ENCODE measurements at regions not wholly inside any gene's neighbourhood (a gene's known extent, or its start where the extent isn't known, plus 50 kb on each side); places are given as distances from the start of the nearest gene placed in this dataset.

DNA sequence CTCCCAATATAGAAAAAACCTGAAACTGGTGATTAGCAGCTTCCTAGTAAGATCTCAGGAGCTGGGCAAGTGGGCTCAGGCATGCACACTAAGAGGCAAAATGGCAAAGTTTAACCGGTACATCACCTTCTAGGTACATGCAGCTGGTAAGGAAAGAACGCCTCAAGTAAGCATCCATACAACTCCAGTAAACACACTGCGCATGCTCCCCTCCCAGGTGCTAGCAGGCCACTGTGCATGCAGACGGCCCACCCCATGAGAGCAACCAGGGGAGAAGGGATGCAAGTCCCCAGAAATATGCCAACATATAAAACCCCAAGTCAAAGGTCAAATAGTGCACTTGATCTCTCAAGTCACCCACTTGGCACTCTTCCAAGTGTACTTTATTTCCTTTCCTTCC lies 228.6 kb upstream of the KIF2A start:
- no peak for DNase-seq (ENCODE audit: low read depth)
- TF ChIP-seq, protein P1, sequence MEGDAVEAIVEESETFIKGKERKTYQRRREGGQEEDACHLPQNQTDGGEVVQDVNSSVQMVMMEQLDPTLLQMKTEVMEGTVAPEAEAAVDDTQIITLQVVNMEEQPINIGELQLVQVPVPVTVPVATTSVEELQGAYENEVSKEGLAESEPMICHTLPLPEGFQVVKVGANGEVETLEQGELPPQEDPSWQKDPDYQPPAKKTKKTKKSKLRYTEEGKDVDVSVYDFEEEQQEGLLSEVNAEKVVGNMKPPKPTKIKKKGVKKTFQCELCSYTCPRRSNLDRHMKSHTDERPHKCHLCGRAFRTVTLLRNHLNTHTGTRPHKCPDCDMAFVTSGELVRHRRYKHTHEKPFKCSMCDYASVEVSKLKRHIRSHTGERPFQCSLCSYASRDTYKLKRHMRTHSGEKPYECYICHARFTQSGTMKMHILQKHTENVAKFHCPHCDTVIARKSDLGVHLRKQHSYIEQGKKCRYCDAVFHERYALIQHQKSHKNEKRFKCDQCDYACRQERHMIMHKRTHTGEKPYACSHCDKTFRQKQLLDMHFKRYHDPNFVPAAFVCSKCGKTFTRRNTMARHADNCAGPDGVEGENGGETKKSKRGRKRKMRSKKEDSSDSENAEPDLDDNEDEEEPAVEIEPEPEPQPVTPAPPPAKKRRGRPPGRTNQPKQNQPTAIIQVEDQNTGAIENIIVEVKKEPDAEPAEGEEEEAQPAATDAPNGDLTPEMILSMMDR (IDR thresholded peaks at IDR 0.05; ENCODE audit: insufficient read depth, low read depth, low read length, missing control alignments): no peak
- no peak overlapping the region for H3K4me3 ChIP-seq (ENCODE audit: low read depth, low read length)

DNA sequence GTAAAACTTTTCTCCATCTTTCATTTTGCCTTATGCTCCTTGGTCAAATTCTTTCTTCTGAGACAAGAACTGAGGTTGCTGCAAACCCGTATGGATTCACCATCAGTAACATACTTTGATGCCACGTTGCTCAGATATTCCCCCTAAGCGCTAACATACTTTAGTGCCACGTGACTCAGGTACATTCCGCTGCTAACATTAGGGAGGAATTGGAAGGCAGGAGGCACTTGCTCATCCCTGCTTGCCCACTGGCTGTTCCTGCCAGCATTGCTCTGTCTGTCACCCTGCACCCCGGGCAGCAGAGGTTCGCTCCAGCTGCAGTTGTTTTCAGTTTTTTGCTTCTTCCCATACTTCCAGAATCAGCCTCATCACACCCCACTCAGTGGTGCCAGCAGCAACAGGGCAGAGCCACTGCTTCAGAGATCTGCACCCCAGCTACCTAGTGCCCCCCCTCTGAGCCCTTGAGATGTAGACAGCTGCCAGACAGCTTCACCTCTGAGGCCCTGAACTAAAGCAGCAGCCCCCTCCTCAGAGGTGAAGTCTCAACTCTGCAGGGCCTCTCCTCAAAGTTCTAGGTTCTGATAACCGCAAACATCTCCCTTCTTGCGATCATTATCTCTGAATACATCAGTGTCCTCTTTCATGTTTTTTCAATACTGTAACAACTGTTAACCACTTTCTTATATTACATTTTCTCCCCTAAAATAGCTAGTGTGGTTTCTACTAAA lies 228.0 kb upstream of the KIF2A start:
- DNase-seq (ENCODE audit: low read depth): no peak
- TF ChIP-seq, protein P1 (IDR thresholded peaks at IDR 0.05; ENCODE audit: insufficient read depth, low read depth, low read length, missing control alignments): no peak
- H3K4me3 ChIP-seq (ENCODE audit: low read depth, low read length): no peak overlapping the region

DNA sequence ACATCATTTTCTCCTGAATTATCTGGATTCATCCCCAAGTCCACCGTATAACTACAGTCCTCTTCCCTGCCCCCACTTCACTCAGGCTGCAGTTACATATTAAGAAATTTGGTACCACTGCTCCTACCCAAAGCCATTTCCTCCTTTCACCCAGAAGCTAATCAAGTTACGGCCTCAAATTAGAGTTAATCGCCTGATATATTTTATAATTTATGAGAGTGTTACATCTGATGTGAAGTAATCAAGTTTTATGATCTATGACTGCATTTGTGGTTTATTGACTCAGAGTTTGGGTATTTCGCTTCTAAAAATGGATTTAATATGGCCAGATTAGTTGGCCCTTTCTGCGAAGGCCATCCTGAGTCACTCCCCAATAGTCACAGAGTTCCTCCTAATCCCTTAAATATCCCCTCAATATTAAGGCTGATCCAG lies 223.6 kb upstream of the KIF2A start:
- H3K4me3 ChIP-seq (ENCODE audit: low read depth, low read length): no peak overlapping the region
- no peak for DNase-seq (ENCODE audit: low read depth)
- TF ChIP-seq, protein P1 (IDR thresholded peaks at IDR 0.05; ENCODE audit: insufficient read depth, low read depth, low read length, missing control alignments): no peak

DNA sequence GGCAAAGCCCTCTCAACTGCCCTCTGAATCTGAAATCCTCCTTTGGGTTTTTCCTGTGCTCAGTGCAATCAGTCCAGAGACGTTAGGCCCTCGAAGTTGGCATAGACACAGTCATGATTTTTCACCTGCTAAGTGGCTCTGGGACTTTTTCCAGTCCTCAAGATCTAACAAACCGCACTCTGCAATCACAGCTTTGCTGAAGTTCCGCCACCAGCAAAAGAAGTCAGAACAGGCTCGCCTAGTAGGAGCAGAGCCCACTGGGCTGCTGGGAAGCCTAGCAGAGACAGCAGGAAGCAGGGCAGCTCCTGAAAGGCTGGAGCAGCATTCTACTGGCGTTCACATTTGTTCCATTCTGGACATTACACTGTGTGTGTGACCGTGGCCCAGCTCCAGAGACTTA lies 222.8 kb upstream of the KIF2A start:
- no peak for DNase-seq (ENCODE audit: low read depth)

DNA sequence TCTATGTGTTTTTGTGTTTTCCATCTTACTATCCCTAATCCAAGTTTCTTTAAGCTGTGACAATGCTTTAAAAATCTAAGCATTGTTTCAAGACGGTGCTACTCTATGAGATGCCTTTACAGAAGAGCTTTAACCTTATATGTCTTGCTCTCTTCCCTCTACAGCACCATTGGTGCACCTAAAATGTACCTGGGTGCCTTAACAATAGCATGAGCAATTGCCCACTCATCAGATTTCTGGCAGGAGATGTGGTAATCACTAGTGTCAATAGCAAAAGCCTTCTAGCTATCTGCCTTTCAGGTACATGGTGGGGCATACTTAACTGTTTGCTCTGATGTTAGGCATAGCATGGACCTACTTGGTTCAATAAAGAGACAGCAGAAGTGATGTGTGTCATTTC lies 222.3 kb upstream of the KIF2A start:
- no peak for DNase-seq (ENCODE audit: low read depth)
- no peak overlapping the region for H3K4me3 ChIP-seq (ENCODE audit: low read depth, low read length)
- TF ChIP-seq, protein P1 (IDR thresholded peaks at IDR 0.05; ENCODE audit: insufficient read depth, low read depth, low read length, missing control alignments): no peak

More for the DNA sequence above, 222.8 kb upstream of the KIF2A start:
- TF ChIP-seq, protein P1 (IDR thresholded peaks at IDR 0.05; ENCODE audit: insufficient read depth, low read depth, low read length, missing control alignments): no peak
- H3K4me3 ChIP-seq (ENCODE audit: low read depth, low read length): no peak overlapping the region

DNA sequence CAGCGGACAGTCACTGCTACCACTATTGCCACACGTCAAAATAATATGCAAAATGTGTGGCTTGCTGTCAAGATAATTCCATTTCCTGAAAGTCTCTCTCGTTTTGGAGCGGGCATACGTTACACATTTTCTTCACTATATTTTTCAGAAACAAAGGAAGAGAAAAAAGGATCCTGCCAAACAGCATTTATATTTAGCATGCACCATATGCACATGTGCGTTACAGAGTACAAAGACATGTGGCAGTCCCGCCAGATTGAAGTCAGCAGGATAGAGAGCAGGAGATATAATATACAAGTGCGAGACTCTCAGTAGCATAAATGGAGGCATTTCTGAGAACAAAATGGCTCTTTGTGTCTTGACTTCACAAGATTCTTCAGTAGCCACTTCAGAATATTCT lies 221.6 kb upstream of the KIF2A start:
- TF ChIP-seq, protein P1 (IDR thresholded peaks at IDR 0.05; ENCODE audit: insufficient read depth, low read depth, low read length, missing control alignments): no peak
- no peak for DNase-seq (ENCODE audit: low read depth)
- no peak overlapping the region for H3K4me3 ChIP-seq (ENCODE audit: low read depth, low read length)

DNA sequence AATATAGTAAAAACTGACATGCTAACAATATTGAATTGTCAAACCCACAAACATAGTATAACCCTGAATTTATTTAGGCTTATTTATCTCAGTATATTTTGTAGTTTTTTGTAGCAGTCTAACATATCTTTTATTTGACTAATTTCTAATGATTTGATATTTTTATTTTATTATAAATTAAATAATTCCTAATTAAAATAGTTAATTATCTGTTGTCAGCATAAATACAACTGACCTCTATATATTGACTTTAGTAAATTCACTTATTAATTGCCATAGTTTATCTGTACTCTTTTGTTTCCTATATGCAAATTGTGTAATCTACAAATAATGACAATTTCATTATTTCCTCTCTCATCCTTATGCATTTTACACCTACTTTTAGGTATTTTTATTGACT lies 215.1 kb upstream of the KIF2A start:
- TF ChIP-seq, protein P1 (IDR thresholded peaks at IDR 0.05; ENCODE audit: insufficient read depth, low read depth, low read length, missing control alignments): no peak
- H3K4me3 ChIP-seq (ENCODE audit: low read depth, low read length): no peak overlapping the region
- DNase-seq (ENCODE audit: low read depth): no peak
